ENCODE measurements at regions not wholly inside any gene's neighbourhood (a gene's known extent, or its start where the extent isn't known, plus 50 kb on each side); places are given as distances from the start of the nearest gene placed in this dataset.

- no peaks in the 10 kb centered on the region for H3K9me3 ChIP-seq (ENCODE audit: low read length)
- no peaks in the 10 kb centered on the region for H3K4me1 ChIP-seq (ENCODE audit: insufficient read depth, low read length)
- no peaks in the 10 kb centered on the region for H3K36me3 ChIP-seq (ENCODE audit: insufficient read depth, low read length)
- H2AFZ ChIP-seq (ENCODE audit: low read depth, low read length), result no peak overlapping the region
- H3K27me3 ChIP-seq (ENCODE audit: insufficient read depth, low read length), result no peaks in the 10 kb centered on the region
- H3K4me3 ChIP-seq (ENCODE audit: low read length), result no peak overlapping the region
These were observed 557.6 kb downstream of the CBLN2 start for GRCh38 chr18:71986351-71987050.

- no peaks in the 10 kb centered on the region for H3K4me1 ChIP-seq (ENCODE audit: insufficient read depth, low read length)
- no peaks in the 10 kb centered on the region for H3K36me3 ChIP-seq (ENCODE audit: insufficient read depth, low read length)
- no peak overlapping the region for H3K4me3 ChIP-seq (ENCODE audit: low read length)
- no peaks in the 10 kb centered on the region for H3K27me3 ChIP-seq (ENCODE audit: insufficient read depth, low read length)
- H3K9me3 ChIP-seq (ENCODE audit: low read length), result no peaks in the 10 kb centered on the region
- no peak overlapping the region for H2AFZ ChIP-seq (ENCODE audit: low read depth, low read length)
These were observed 567.4 kb downstream of the CBLN2 start for GRCh38 chr18:71976744-71977143.

DNA sequence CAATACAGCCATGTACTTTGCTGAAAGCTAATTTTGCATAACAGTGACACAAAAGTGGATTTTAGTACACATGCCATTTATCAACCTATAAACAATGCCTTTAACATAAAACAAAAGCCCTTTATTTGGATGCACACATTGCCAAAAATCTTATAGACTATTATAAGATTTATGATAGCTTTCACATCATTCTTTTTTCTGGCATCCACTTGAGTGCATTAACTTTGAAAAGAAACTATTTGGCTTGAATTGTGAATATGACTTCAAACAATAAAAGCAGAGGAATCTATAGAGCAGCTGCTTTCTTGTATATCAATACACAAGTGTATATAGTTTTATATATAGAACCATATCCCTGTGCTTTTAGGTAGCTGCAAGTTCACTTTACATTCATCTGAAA is 577.4 kb downstream of the CBLN2 start:
- Histone ChIP-seq H3K4me1 (ENCODE audit: insufficient read depth, low read length) (no peaks in the 10 kb centered on the region), H3K4me3 (ENCODE audit: low read length) (no peak overlapping the region), H3K36me3 (ENCODE audit: insufficient read depth, low read length) (no peaks in the 10 kb centered on the region), H3K27me3 (ENCODE audit: insufficient read depth, low read length) (no peaks in the 10 kb centered on the region), H3K9me3 (ENCODE audit: low read length) (no peaks in the 10 kb centered on the region), H2AFZ (ENCODE audit: low read depth, low read length) (no peak overlapping the region)

DNA sequence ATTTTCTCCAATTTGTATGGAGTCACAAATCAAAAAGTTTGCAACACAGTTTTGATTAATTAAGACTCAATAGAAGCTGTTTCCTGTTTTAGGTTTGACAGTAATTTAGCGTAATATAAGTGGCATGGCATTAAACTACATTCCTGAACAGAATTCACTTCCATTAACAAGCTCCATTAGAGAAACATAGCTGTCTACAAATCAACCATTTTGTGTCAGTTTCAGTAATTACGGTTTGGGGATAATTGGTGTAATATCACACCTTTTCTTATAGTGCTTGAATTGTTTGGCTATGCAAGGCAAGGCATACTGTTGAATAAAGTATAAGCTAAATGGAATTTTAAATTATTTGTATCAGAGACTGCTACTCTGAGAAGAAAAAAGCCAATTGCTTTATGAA is 585.5 kb downstream of the CBLN2 start:
- Histone ChIP-seq H3K27me3 (ENCODE audit: insufficient read depth, low read length) (no peaks in the 10 kb centered on the region), H3K4me1 (ENCODE audit: insufficient read depth, low read length) (no peaks in the 10 kb centered on the region), H2AFZ (ENCODE audit: low read depth, low read length) (no peak overlapping the region), H3K36me3 (ENCODE audit: insufficient read depth, low read length) (no peaks in the 10 kb centered on the region), H3K4me3 (ENCODE audit: low read length) (no peak overlapping the region), H3K9me3 (ENCODE audit: low read length) (no peaks in the 10 kb centered on the region)

DNA sequence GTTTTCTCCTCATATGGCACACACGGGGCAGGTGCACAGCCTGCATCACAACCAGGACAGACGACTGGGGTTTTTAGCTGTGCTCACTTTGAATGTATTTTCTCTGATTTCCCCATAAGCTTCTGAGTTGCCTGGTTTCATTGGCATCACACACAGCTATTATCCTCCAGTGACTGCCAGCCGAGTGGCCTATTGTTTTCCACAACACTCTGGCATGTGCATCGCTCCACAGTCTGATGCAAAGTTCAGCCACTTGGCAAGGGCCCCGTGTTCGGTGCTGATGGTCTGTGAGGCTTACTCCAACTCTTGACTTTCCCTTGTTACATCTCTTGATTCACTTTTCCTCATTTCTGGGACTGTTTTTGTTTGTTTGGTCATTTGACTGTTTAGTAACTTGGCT is 593.1 kb downstream of the CBLN2 start:
- H3K36me3 ChIP-seq (ENCODE audit: insufficient read depth, low read length), result no peaks in the 10 kb centered on the region
- no peaks in the 10 kb centered on the region for H3K9me3 ChIP-seq (ENCODE audit: low read length)

GRCh38 chr18:71942433-71942832 is 601.7 kb downstream of the CBLN2 start:
- H3K4me3 ChIP-seq (ENCODE audit: low read length), result no peak overlapping the region
- H2AFZ ChIP-seq (ENCODE audit: low read depth, low read length), result no peak overlapping the region
- no peaks in the 10 kb centered on the region for H3K9me3 ChIP-seq (ENCODE audit: low read length)
- H3K36me3 ChIP-seq (ENCODE audit: insufficient read depth, low read length), result no peaks in the 10 kb centered on the region
- no peaks in the 10 kb centered on the region for H3K27me3 ChIP-seq (ENCODE audit: insufficient read depth, low read length)
- no peaks in the 10 kb centered on the region for H3K4me1 ChIP-seq (ENCODE audit: insufficient read depth, low read length)

More for the DNA sequence above, 593.1 kb downstream of the CBLN2 start:
- Histone ChIP-seq H3K27me3 (ENCODE audit: insufficient read depth, low read length) (no peaks in the 10 kb centered on the region), H3K4me3 (ENCODE audit: low read length) (no peak overlapping the region), H3K4me1 (ENCODE audit: insufficient read depth, low read length) (no peaks in the 10 kb centered on the region), H2AFZ (ENCODE audit: low read depth, low read length) (no peak overlapping the region)

GRCh38 chr18:71939483-71939882 is 604.7 kb downstream of the CBLN2 start:
- H3K4me1 ChIP-seq (ENCODE audit: insufficient read depth, low read length), result no peaks in the 10 kb centered on the region
- no peak overlapping the region for H2AFZ ChIP-seq (ENCODE audit: low read depth, low read length)
- H3K36me3 ChIP-seq (ENCODE audit: insufficient read depth, low read length), result no peaks in the 10 kb centered on the region
- no peak overlapping the region for H3K4me3 ChIP-seq (ENCODE audit: low read length)
- H3K27me3 ChIP-seq (ENCODE audit: insufficient read depth, low read length), result no peaks in the 10 kb centered on the region
- H3K9me3 ChIP-seq (ENCODE audit: low read length), result no peaks in the 10 kb centered on the region

- Histone ChIP-seq H2AFZ (ENCODE audit: low read depth, low read length) (no peak overlapping the region), H3K4me3 (ENCODE audit: low read length) (no peak overlapping the region), H3K27me3 (ENCODE audit: insufficient read depth, low read length) (no peaks in the 10 kb centered on the region), H3K36me3 (ENCODE audit: insufficient read depth, low read length) (no peaks in the 10 kb centered on the region), H3K4me1 (ENCODE audit: insufficient read depth, low read length) (no peaks in the 10 kb centered on the region), H3K9me3 (ENCODE audit: low read length) (no peaks in the 10 kb centered on the region)
These were observed 607.4 kb downstream of the CBLN2 start for GRCh38 chr18:71936744-71937143.

GRCh38 chr18:71919211-71919610 is 624.9 kb downstream of the CBLN2 start:
- Histone ChIP-seq H3K9me3 (ENCODE audit: low read length) (no peaks in the 10 kb centered on the region), H3K36me3 (ENCODE audit: insufficient read depth, low read length) (no peaks in the 10 kb centered on the region), H3K4me3 (ENCODE audit: low read length) (no peak overlapping the region), H3K27me3 (ENCODE audit: insufficient read depth, low read length) (no peaks in the 10 kb centered on the region), H2AFZ (ENCODE audit: low read depth, low read length) (no peak overlapping the region), H3K4me1 (ENCODE audit: insufficient read depth, low read length) (no peaks in the 10 kb centered on the region)

GRCh38 chr18:71913641-71914040 is 630.5 kb downstream of the CBLN2 start:
- H3K9me3 ChIP-seq (ENCODE audit: low read length), result no peaks in the 10 kb centered on the region
- no peak overlapping the region for H2AFZ ChIP-seq (ENCODE audit: low read depth, low read length)
- H3K36me3 ChIP-seq (ENCODE audit: insufficient read depth, low read length), result no peaks in the 10 kb centered on the region
- no peak overlapping the region for H3K4me3 ChIP-seq (ENCODE audit: low read length)
- H3K4me1 ChIP-seq (ENCODE audit: insufficient read depth, low read length), result peaks cover 7% of the 10 kb centered on the region
- no peaks in the 10 kb centered on the region for H3K27me3 ChIP-seq (ENCODE audit: insufficient read depth, low read length)

- Histone ChIP-seq H3K4me1 (ENCODE audit: insufficient read depth, low read length) (no peaks in the 10 kb centered on the region), H3K27me3 (ENCODE audit: insufficient read depth, low read length) (no peaks in the 10 kb centered on the region), H3K4me3 (ENCODE audit: low read length) (no peak overlapping the region), H3K36me3 (ENCODE audit: insufficient read depth, low read length) (no peaks in the 10 kb centered on the region), H3K9me3 (ENCODE audit: low read length) (no peaks in the 10 kb centered on the region), H2AFZ (ENCODE audit: low read depth, low read length) (no peak overlapping the region)
These were observed 641.7 kb downstream of the CBLN2 start for GRCh38 chr18:71902482-71902881.

DNA sequence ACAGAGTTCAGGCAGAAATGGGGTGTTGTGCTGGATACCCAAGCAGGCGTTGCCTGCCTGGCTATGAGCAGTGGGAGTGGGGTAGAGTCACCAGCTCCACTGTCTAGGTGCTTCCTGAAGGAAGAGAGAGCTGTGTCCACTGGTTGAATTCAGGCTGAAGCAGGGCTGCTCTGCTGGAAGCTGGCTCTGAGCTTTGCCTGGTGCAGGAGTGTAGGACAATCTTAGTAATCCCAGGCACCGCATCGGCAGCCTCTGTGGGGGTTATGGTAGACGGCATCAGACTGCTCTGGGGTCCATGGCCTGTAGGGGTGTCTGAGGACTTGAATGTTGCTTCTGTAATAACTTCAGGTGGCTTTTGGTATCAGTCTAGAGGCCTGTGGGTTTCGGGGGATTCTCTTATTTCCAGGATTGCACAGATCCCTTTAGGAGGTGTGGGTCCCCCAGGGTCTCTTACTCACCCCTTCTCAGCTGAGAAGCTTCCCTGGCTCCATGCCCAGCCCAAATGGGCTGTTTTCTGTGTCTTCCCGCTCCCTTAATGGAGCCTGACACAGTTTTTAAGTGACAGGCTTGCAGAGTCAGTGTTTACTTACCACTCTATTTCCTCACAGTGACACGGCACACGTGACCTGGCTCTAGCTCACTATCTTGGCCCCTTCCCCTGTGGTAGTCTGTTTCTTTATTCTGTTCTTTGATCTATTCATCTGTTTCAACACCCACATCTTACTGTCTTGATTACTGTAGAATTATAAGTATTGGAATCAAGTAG is 644.3 kb downstream of the CBLN2 start:
- Histone ChIP-seq H3K36me3 (ENCODE audit: insufficient read depth, low read length) (no peaks in the 10 kb centered on the region), H2AFZ (ENCODE audit: low read depth, low read length) (no peak overlapping the region), H3K9me3 (ENCODE audit: low read length) (no peaks in the 10 kb centered on the region), H3K4me1 (ENCODE audit: insufficient read depth, low read length) (no peaks in the 10 kb centered on the region), H3K27me3 (ENCODE audit: insufficient read depth, low read length) (no peaks in the 10 kb centered on the region), H3K4me3 (ENCODE audit: low read length) (no peak overlapping the region)

GRCh38 chr18:71899183-71899582 is 645.0 kb downstream of the CBLN2 start:
- Histone ChIP-seq H3K27me3 (ENCODE audit: insufficient read depth, low read length) (no peaks in the 10 kb centered on the region), H2AFZ (ENCODE audit: low read depth, low read length) (no peak overlapping the region), H3K4me1 (ENCODE audit: insufficient read depth, low read length) (no peaks in the 10 kb centered on the region), H3K4me3 (ENCODE audit: low read length) (no peak overlapping the region), H3K9me3 (ENCODE audit: low read length) (no peaks in the 10 kb centered on the region), H3K36me3 (ENCODE audit: insufficient read depth, low read length) (no peaks in the 10 kb centered on the region)

All from neuron (in vitro differentiated cells).